Tibial artery (tissue), 4 donors: ENCODE measurements at regions not wholly inside any gene's neighbourhood (a gene's known extent, or its start where the extent isn't known, plus 50 kb on each side); places are given as distances from the start of the nearest gene placed in this dataset.

Experiments
- DNase-seq, 2 donors: peaks; one replicate each; pipeline ENCODE4 v3.0.0-alpha.2; 2019
- H3K27ac ChIP-seq, 2 donors: fragments of 200-600 bp; sonication (generic) in 1 of 2; 1 replicate in 1 of 2; 2 replicates in 1 of 2; pipeline ENCODE4 v1.5.1; 2018 to 2019; ENCODE audit warnings: mild to moderate bottlenecking in 1 of 2
- H3K27me3 ChIP-seq, 2 donors: fragments of 200-600 bp; sonication (generic) in 1 of 2; one replicate each; pipeline versions ENCODE4 v1.5.1 to v1.6.0; 2016 to 2019
- H3K36me3 ChIP-seq, 3 donors: fragments of 200-600 bp; sonication (generic) in 2 of 3; one replicate each; pipeline ENCODE4 v1.5.1; 2016 to 2019; ENCODE audit warnings: mild to moderate bottlenecking in 2 of 3
- H3K4me1 ChIP-seq, 4 donors: fragments of 200-600 bp; sonication (generic) in 2 of 4; 1 replicate in 3 of 4; 2 replicates in 1 of 4; pipeline ENCODE4 v1.5.1; 2016 to 2019
- H3K4me3 ChIP-seq, 2 donors: fragments of 200-600 bp; sonication (generic) in 1 of 2; 1 replicate in 1 of 2; 2 replicates in 1 of 2; pipeline ENCODE4 v1.5.1; 2018 to 2019; ENCODE audit warnings: mild to moderate bottlenecking in 2 of 2
- H3K9me3 ChIP-seq, 3 donors: fragments of 200-600 bp; sonication (generic) in 1 of 3; one replicate each; pipeline ENCODE4 v1.5.1; 2016 to 2019
- intact Hi-C: fragments of 100-400 bp; cut with DNase I; formaldehyde crosslinking; loops from one replicate; pipeline ENCODE4 v1.15.0; 2023; ENCODE audit warnings: low total_unique reads
- TF ChIP-seq, protein P1 (sequence below), 2 experiments: fragments of 200-600 bp in 1 of 2; fragments of 450-650 bp in 1 of 2; IDR thresholded peaks; one replicate each; pipeline ENCODE4 v1.5.1; 2017 to 2019; ENCODE audit warnings: antibody characterized with exemption in 2 of 2, mild to moderate bottlenecking in 1 of 2, moderate library complexity in 1 of 2

DNA sequence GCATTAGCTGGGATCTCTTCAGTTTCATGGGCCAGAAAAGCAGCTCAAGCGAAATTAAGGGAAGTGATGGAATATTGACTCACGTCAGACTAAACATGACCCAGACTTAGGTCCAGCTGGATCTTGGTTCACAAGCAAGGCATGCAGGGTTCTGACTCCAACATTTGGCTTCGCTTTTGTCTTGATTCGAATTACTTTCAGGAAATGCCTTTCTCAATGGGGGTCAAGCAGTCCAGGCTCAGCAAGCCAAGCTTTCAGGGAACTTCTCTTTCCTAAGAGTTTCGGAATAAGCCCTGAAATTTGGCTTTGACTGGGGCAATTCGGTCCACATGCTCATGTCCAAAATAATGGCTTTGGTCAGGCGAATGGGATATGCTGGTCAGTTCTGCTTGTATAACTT, 678.7 kb upstream of the TMEM132C start:
- Histone ChIP-seq H3K27ac (no peak overlapping the region), H3K9me3 (no peaks in the 10 kb centered on the region), H3K4me1 (peaks cover 0 to 13% (median 1%) of the 10 kb centered on the region in 4 donors), H3K4me3 (no peak overlapping the region), H3K36me3 (no peaks in the 10 kb centered on the region), H3K27me3 (no peaks in the 10 kb centered on the region)
- peak; percentile 62 to 73 for DNase-seq
- TF ChIP-seq, protein P1, sequence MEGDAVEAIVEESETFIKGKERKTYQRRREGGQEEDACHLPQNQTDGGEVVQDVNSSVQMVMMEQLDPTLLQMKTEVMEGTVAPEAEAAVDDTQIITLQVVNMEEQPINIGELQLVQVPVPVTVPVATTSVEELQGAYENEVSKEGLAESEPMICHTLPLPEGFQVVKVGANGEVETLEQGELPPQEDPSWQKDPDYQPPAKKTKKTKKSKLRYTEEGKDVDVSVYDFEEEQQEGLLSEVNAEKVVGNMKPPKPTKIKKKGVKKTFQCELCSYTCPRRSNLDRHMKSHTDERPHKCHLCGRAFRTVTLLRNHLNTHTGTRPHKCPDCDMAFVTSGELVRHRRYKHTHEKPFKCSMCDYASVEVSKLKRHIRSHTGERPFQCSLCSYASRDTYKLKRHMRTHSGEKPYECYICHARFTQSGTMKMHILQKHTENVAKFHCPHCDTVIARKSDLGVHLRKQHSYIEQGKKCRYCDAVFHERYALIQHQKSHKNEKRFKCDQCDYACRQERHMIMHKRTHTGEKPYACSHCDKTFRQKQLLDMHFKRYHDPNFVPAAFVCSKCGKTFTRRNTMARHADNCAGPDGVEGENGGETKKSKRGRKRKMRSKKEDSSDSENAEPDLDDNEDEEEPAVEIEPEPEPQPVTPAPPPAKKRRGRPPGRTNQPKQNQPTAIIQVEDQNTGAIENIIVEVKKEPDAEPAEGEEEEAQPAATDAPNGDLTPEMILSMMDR (IDR thresholded peaks at IDR 0.05): no peak
- intact Hi-C loops: no loop called here

DNA sequence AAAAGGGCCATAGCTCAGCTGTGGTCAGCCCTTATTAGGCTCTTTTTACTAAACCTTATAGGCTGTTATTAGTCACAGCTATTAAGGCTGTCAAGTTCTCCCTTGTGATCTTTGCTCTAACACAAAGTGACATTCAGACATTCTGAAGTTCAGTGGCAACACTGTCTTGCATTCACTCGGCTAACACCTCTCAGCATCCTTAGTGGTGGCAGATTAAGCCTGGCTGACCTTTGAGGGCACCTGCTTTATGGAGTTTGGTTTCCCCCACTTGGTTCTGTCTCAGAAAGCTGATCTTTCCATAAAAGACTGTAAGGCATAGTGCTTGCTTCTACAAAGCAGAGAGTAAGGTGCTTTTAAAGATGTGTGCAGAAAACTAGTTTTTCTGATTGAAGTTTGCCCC, 677.4 kb upstream of the TMEM132C start:
- Histone ChIP-seq H3K9me3 (no peaks in the 10 kb centered on the region), H3K4me1 (peaks cover 0 to 13% (median 1%) of the 10 kb centered on the region in 4 donors), H3K27me3 (no peaks in the 10 kb centered on the region), H3K36me3 (no peaks in the 10 kb centered on the region), H3K4me3 (no peak overlapping the region), H3K27ac (no peak overlapping the region)
- DNase-seq: no peak
- TF ChIP-seq, protein P1 (IDR thresholded peaks at IDR 0.05): no peak
- intact Hi-C loops: no loop called here

DNA sequence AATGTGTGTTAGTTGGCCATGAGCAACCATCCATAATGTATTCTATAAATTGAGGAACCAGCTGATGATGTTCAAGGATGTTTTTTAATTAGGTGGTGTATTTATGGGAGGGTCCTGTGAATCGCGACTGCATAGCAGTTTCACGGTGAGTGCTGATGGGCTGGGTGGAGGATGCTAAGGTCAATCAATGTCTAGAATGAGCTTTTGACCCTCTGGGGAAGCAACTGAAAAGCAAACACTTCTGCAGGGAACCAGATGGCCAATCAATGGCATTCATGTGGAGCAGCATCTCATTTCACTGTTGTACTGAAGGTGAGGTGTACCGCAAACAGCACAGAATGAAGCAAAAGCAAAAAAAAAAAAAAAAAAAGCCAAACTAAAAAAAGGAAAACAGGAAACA, 676.1 kb upstream of the TMEM132C start:
- TF ChIP-seq, protein P1 (IDR thresholded peaks at IDR 0.05): no peak
- Histone ChIP-seq H3K36me3 (no peaks in the 10 kb centered on the region), H3K9me3 (no peaks in the 10 kb centered on the region), H3K4me1 (peaks cover 0 to 13% (median 1%) of the 10 kb centered on the region in 4 donors), H3K27ac (no peak overlapping the region), H3K4me3 (no peak overlapping the region), H3K27me3 (no peaks in the 10 kb centered on the region)
- DNase-seq: no peak
- intact Hi-C loops: no loop called here

DNA sequence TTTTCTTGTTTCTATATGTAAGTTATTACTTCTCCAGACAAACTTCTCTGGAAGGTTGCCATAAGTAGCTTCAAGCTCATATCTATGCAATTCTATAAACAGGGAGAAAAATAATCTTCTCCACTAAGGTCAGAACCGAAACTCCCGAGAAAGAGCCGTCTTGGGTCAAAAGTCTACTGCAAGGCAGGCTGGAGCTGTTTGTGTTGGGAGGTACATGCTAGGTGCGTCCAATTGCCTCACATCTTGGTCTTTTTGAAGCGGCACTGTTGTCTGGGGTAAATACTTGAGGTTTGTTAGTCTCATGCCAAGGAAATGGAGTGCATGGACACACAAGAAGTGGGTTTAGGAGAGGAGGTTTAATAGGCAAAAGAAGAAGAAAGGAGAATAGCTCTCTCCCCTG, 674.7 kb upstream of the TMEM132C start:
- no peaks in the 10 kb centered on the region for H3K27me3 ChIP-seq
- TF ChIP-seq, protein P1 (IDR thresholded peaks at IDR 0.05): no peak
- H3K36me3 ChIP-seq: no peaks in the 10 kb centered on the region
- peaks cover 0 to 13% (median 1%) of the 10 kb centered on the region in 4 donors for H3K4me1 ChIP-seq
- H3K4me3 ChIP-seq: no peak overlapping the region
- H3K9me3 ChIP-seq: no peaks in the 10 kb centered on the region
- H3K27ac ChIP-seq: no peak overlapping the region
- intact Hi-C loops: no loop called here
- DNase-seq: no peak

DNA sequence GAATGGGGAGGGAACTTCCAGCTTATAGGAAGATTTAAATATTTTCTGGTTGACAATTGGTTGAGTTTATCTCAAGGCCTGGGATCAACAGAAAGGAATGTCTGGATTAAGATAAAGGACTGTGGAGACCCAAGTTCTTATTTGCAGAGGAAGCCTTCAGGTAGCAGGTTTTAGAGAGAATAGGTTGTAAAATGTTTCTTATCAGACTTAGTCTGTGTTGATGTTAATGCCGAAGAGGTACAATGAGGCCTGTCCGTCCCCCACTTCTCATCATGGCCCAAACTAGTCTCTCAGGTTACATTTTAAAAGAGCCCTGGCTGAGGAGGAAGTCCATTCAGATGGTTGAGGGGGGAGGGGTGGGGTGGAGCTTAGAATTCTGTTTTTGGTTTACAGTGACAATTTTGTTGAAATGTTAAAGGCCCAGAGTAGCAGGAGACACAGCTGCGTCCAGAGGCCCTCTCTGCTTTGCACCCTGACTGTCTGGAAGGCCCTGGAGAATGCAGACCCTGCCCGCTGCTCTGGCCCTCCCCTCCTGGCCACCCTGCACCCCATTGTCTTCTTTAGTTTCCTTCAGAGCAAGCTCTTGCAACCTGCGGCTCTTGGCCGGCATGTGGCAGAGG, 672.5 kb upstream of the TMEM132C start:
- no peak for DNase-seq
- Histone ChIP-seq H3K4me3 (no peak overlapping the region), H3K27me3 (no peaks in the 10 kb centered on the region), H3K9me3 (no peaks in the 10 kb centered on the region), H3K27ac (no peak overlapping the region), H3K36me3 (no peaks in the 10 kb centered on the region), H3K4me1 (no peaks in the 10 kb centered on the region)
- intact Hi-C loops: no loop called here
- TF ChIP-seq, protein P1 (IDR thresholded peaks at IDR 0.05): no peak

DNA sequence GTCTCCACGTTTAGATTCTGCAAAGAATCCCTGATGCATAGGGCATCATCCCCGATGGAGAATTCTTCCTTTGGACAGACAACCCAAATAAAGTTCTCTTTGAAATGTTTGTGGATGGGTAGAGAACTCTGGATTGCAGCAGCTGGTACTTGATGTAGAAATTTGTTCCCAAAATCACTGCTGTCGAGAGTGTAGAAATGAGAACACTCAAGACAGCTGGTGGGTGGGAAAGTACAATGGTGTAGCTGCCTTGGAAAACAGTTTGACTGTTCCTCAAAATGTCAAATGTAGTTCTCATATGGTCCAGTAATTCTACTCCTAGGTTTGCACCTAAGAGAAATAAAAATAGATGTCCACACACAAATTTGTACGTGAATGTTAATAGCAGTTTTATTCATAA, 671.5 kb upstream of the TMEM132C start:
- intact Hi-C loops: no loop called here
- H3K27me3 ChIP-seq: no peaks in the 10 kb centered on the region
- no peaks in the 10 kb centered on the region for H3K9me3 ChIP-seq
- TF ChIP-seq, protein P1 (IDR thresholded peaks at IDR 0.05): no peak
- H3K4me3 ChIP-seq: no peak overlapping the region
- no peak for DNase-seq
- no peak overlapping the region for H3K27ac ChIP-seq
- no peaks in the 10 kb centered on the region for H3K36me3 ChIP-seq
- H3K4me1 ChIP-seq: no peaks in the 10 kb centered on the region
